Smooth muscle cell (in vitro differentiated cells): ENCODE measurements at regions not wholly inside any gene's neighbourhood (a gene's known extent, or its start where the extent isn't known, plus 50 kb on each side); places are given as distances from the start of the nearest gene placed in this dataset.

Source experiments
- DNase-seq: peaks from one replicate; lab custom pipeline; 2025; ENCODE audit not compliant: unreplicated experiment; lab: John Stamatoyannopoulos, UW
- H2AFZ ChIP-seq: fragments of 200-600 bp; sonication (generic); 2 replicates; pipeline ENCODE4 v1.6.0; 2016; ENCODE audit warnings: antibody characterized with exemption, low read depth, mild to moderate bottlenecking
- H3F3A ChIP-seq: fragments of 200-600 bp; sonication (generic); 2 replicates; pipeline ENCODE4 v1.6.0; 2017; ENCODE audit warnings: antibody characterized with exemption, low read depth
- H3K27ac ChIP-seq: fragments of 200-600 bp; sonication (generic); 2 replicates; pipeline ENCODE4 v1.5.1; 2016; ENCODE audit warnings: low read depth, mild to moderate bottlenecking
- H3K27me3 ChIP-seq: fragments of 200-600 bp; sonication (generic); 2 replicates; pipeline ENCODE4 v1.6.1; 2016; ENCODE audit warnings: low read depth, mild to moderate bottlenecking
- H3K36me3 ChIP-seq: fragments of 200-600 bp; sonication (generic); 2 replicates; pipeline ENCODE4 v1.5.1; 2016; ENCODE audit warnings: low read depth
- H3K4me1 ChIP-seq: fragments of 200-600 bp; sonication (generic); 2 replicates; pipeline ENCODE4 v1.5.1; 2016; ENCODE audit warnings: low read depth
- H3K4me2 ChIP-seq: fragments of 200-600 bp; sonication (generic); 2 replicates; pipeline ENCODE4 v1.6.0; 2016; ENCODE audit warnings: mild to moderate bottlenecking
- H3K4me3 ChIP-seq: fragments of 200-600 bp; sonication (generic); 2 replicates; pipeline ENCODE4 v1.5.1; 2016; ENCODE audit warnings: mild to moderate bottlenecking
- H3K79me2 ChIP-seq: fragments of 200-600 bp; sonication (generic); 2 replicates; pipeline ENCODE4 v1.6.0; 2016; ENCODE audit warnings: low read depth, mild to moderate bottlenecking
- H3K9ac ChIP-seq: fragments of 200-600 bp; sonication (generic); 2 replicates; pipeline ENCODE4 v1.6.0; 2016; ENCODE audit warnings: low read depth
- H3K9me3 ChIP-seq: fragments of 200-600 bp; sonication (generic); replicated peaks from 2 replicates; pipeline ENCODE4 v1.5.1; 2016; ENCODE audit warnings: low read depth
- H4K20me1 ChIP-seq: fragments of 200-600 bp; sonication (generic); 2 replicates; pipeline ENCODE4 v1.6.0; 2016; ENCODE audit warnings: low read depth
- CTCF ChIP-seq: fragments of 200-600 bp; sonication (generic); IDR thresholded peaks from 2 replicates; pipeline ENCODE4 v1.5.1; 2017; ENCODE audit warnings: borderline replicate concordance, mild to moderate bottlenecking, antibody characterized with exemption; ENCODE audit not compliant: insufficient read depth, poor library complexity, severe bottlenecking
- WGBS: methylation state at CpG from one replicate; pipeline ENCODE4 v1.1.7; 2016; ENCODE audit warnings: low lambda C conversion rate; 5-methylcytosine and 5-hydroxymethylcytosine counted together

- H3K4me1 ChIP-seq, result no peaks in the 10 kb centered on the region
- TF ChIP-seq CTCF, result no peak
- no peaks in the 10 kb centered on the region for H3K9me3 ChIP-seq
- no peaks in the 10 kb centered on the region for H3K36me3 ChIP-seq
- H3K9ac ChIP-seq, result no peak overlapping the region
- no peaks in the 10 kb centered on the region for H3K79me2 ChIP-seq
- DNase-seq, result no peak
- no peak overlapping the region for H3K27ac ChIP-seq
- no peaks in the 10 kb centered on the region for H4K20me1 ChIP-seq
- H2AFZ ChIP-seq, result no peak overlapping the region
- H3K4me2 ChIP-seq, result no peak overlapping the region
- no peak overlapping the region for H3K4me3 ChIP-seq
- no peaks in the 10 kb centered on the region for H3F3A ChIP-seq
- peaks cover 18% of the 10 kb centered on the region for H3K27me3 ChIP-seq
- WGBS, result 89% methylated on average over 13 of the region's 17 CpGs
These were observed 131.7 kb downstream of the FAM53A start for GRCh38 chr4:1552451-1552850.

GRCh38 chr4:1551211-1551610 lies 132.9 kb downstream of the FAM53A start:
- H3K79me2 ChIP-seq, result no peaks in the 10 kb centered on the region
- no peaks in the 10 kb centered on the region for H3K36me3 ChIP-seq
- H3K4me3 ChIP-seq, result no peak overlapping the region
- 98% methylated on average over 6 of the region's 6 CpGs for WGBS
- peaks cover 9% of the 10 kb centered on the region for H3K27me3 ChIP-seq
- no peaks in the 10 kb centered on the region for H3F3A ChIP-seq
- no peaks in the 10 kb centered on the region for H3K9me3 ChIP-seq
- no peak for TF ChIP-seq CTCF
- H3K4me1 ChIP-seq, result no peaks in the 10 kb centered on the region
- H4K20me1 ChIP-seq, result no peaks in the 10 kb centered on the region
- no peak overlapping the region for H3K4me2 ChIP-seq
- no peak overlapping the region for H2AFZ ChIP-seq
- no peak overlapping the region for H3K27ac ChIP-seq
- H3K9ac ChIP-seq, result no peak overlapping the region
- DNase-seq, result no peak

- Histone ChIP-seq H3K27me3 (peaks cover 4% of the 10 kb centered on the region), H3K4me1 (no peaks in the 10 kb centered on the region), H3K4me3 (no peak overlapping the region), H3K27ac (no peak overlapping the region), H2AFZ (no peak overlapping the region), H4K20me1 (no peaks in the 10 kb centered on the region), H3K36me3 (no peaks in the 10 kb centered on the region), H3K9ac (no peak overlapping the region), H3K4me2 (no peak overlapping the region), H3K79me2 (no peaks in the 10 kb centered on the region), H3F3A (no peaks in the 10 kb centered on the region), H3K9me3 (no peaks in the 10 kb centered on the region)
- no peak for DNase-seq
- no peak for TF ChIP-seq CTCF
- 85% methylated on average over 21 of the region's 26 CpGs for WGBS
These were observed 133.7 kb downstream of the FAM53A start for GRCh38 chr4:1550122-1551070.

GRCh38 chr4:1549638-1550035 lies 134.5 kb downstream of the FAM53A start:
- TF ChIP-seq CTCF, result no peak
- no peaks in the 10 kb centered on the region for H4K20me1 ChIP-seq
- no peak overlapping the region for H3K27ac ChIP-seq
- H3K36me3 ChIP-seq, result no peaks in the 10 kb centered on the region
- no peaks in the 10 kb centered on the region for H3K79me2 ChIP-seq
- no peaks in the 10 kb centered on the region for H3K4me1 ChIP-seq
- H2AFZ ChIP-seq, result no peak overlapping the region
- no peaks in the 10 kb centered on the region for H3K9me3 ChIP-seq
- H3K27me3 ChIP-seq, result peaks cover 3% of the 10 kb centered on the region
- no peak overlapping the region for H3K4me2 ChIP-seq
- no peak for DNase-seq
- H3F3A ChIP-seq, result no peaks in the 10 kb centered on the region
- H3K4me3 ChIP-seq, result no peak overlapping the region
- H3K9ac ChIP-seq, result no peak overlapping the region
- 90% methylated on average over 11 of the region's 11 CpGs for WGBS
